ENCODE measurements at regions not wholly inside any gene's neighbourhood (a gene's known extent, or its start where the extent isn't known, plus 50 kb on each side); places are given as distances from the start of the nearest gene placed in this dataset.

- TF ChIP-seq, protein P1, sequence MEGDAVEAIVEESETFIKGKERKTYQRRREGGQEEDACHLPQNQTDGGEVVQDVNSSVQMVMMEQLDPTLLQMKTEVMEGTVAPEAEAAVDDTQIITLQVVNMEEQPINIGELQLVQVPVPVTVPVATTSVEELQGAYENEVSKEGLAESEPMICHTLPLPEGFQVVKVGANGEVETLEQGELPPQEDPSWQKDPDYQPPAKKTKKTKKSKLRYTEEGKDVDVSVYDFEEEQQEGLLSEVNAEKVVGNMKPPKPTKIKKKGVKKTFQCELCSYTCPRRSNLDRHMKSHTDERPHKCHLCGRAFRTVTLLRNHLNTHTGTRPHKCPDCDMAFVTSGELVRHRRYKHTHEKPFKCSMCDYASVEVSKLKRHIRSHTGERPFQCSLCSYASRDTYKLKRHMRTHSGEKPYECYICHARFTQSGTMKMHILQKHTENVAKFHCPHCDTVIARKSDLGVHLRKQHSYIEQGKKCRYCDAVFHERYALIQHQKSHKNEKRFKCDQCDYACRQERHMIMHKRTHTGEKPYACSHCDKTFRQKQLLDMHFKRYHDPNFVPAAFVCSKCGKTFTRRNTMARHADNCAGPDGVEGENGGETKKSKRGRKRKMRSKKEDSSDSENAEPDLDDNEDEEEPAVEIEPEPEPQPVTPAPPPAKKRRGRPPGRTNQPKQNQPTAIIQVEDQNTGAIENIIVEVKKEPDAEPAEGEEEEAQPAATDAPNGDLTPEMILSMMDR (IDR thresholded peaks at IDR 0.05; ENCODE audit: poor library complexity), result no peak
- no peak for TF ChIP-seq EZH2phosphoT487 (IDR thresholded peaks at IDR 0.05; ENCODE audit: low read depth, severe bottlenecking, unreplicated experiment)
Observed at GRCh38 chr9:90086101-90086511, 481.3 kb downstream of the GADD45G start.

All from hepatocyte (in vitro differentiated cells).